ENCODE measurements at regions not wholly inside any gene's neighbourhood (a gene's known extent, or its start where the extent isn't known, plus 50 kb on each side); places are given as distances from the start of the nearest gene placed in this dataset.

DNA sequence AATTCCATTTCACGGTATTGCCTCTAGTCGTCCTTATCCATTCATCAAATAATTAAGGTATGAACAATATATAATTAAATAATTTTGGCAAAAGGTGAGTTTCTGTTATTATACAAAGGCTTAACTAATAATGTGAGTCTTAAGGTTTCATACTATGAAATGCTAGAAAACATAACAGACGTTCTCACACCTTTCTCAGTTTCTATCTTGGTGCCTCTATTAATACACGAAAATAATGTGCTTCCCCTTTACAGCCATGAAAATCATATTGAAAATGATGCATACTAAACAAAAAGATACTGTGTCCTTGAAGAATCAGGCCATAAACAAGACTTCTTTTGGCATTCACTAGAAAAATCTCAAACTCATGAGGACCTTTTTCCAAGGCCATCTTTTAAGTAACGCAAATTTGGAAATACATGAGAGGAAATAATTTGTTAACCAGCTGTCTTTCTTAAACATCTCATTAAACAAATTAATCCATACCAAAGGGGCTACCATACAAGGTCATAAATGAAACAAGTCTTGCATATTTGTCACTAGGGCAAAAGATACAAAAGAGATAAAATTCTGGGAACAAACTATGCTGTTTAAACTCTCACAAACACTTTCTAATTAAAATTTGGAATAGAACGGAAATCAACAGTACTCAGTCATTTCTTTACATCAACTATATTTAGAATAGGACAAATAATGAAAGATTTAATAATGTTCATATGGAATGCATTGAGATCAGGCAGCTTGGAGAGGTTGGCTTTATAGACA, 53.9 kb upstream of the CAV2 start:
- no peaks in the 10 kb centered on the region for H3F3A ChIP-seq (ENCODE audit: insufficient read depth, low read length)
- H3K9me3 ChIP-seq (replicated peaks; ENCODE audit: insufficient read depth, low read length) = no peaks in the 10 kb centered on the region
- H3K4me2 ChIP-seq (ENCODE audit: low read depth, low read length) = peak overlapping the region; percentile 23; the same call in 1 of the 2 replicates
- H3K27me3 ChIP-seq (replicated peaks; ENCODE audit: insufficient read depth, low read length) = no peaks in the 10 kb centered on the region
- no peak overlapping the region for H3K27ac ChIP-seq (ENCODE audit: low read length)
- 0 out of 2 replicates have a peak overlapping the region, but pooled peaks have one; percentile 1 for H2AFZ ChIP-seq (ENCODE audit: low read length)
- no peak overlapping the region for H3K4me3 ChIP-seq (ENCODE audit: low read length)
- H3K9me2 ChIP-seq (replicated peaks; ENCODE audit: insufficient read depth, low read length) = no peaks in the 10 kb centered on the region
- no peaks in the 10 kb centered on the region for H4K20me1 ChIP-seq (ENCODE audit: insufficient read depth, low read length)
- peak; percentile 12 for DNase-seq
- H3K4me1 ChIP-seq (ENCODE audit: low read length) = peaks cover 13% of the 10 kb centered on the region
- no peaks in the 10 kb centered on the region for H3K79me2 ChIP-seq (ENCODE audit: low read length)
- H3K36me3 ChIP-seq (replicated peaks; ENCODE audit: insufficient read depth, low read length) = no peaks in the 10 kb centered on the region
- TF ChIP-seq EZH2phosphoT487 (IDR thresholded peaks at IDR 0.05; ENCODE audit: low read length) = no peak
- TF ChIP-seq, protein P1, sequence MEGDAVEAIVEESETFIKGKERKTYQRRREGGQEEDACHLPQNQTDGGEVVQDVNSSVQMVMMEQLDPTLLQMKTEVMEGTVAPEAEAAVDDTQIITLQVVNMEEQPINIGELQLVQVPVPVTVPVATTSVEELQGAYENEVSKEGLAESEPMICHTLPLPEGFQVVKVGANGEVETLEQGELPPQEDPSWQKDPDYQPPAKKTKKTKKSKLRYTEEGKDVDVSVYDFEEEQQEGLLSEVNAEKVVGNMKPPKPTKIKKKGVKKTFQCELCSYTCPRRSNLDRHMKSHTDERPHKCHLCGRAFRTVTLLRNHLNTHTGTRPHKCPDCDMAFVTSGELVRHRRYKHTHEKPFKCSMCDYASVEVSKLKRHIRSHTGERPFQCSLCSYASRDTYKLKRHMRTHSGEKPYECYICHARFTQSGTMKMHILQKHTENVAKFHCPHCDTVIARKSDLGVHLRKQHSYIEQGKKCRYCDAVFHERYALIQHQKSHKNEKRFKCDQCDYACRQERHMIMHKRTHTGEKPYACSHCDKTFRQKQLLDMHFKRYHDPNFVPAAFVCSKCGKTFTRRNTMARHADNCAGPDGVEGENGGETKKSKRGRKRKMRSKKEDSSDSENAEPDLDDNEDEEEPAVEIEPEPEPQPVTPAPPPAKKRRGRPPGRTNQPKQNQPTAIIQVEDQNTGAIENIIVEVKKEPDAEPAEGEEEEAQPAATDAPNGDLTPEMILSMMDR (IDR thresholded peaks at IDR 0.05; ENCODE audit: low read length) = no peak
- no peak overlapping the region for H3K9ac ChIP-seq (ENCODE audit: low read length)

DNA sequence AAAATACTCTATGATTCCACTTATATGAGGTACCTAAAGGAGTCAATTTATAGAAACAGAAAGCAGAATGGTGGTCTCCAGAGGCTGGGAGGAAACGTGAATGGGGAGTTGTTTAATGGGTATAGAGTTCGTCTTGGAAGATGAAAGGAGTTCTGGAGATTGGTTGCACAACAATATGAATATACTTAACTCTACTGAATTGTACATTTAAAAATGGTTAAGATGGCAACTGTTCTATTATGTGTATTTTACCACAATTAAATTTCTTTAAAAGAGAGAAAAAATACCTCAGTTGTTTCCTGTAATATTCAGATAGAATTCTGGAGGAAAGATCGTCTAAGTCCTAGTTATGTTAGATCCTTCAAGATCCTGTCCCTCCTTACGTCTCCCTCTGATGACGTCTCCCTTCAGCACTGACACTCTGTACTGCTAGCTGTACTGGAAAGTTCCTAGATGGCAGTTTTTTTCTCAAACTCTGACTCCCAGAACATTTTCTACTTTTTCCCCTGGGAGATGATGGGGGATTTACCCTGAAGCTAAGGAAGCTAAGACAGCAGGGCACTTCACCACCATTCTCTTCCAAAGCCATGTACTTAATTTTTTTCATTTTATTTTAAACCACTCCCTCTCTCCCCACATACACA, 53.2 kb upstream of the CAV2 start:
- DNase-seq = no peak
- Histone ChIP-seq H3K27me3 (replicated peaks; ENCODE audit: insufficient read depth, low read length) (no peaks in the 10 kb centered on the region), H2AFZ (ENCODE audit: low read length) (no peak overlapping the region), H3K4me3 (ENCODE audit: low read length) (no peak overlapping the region), H3K9me2 (replicated peaks; ENCODE audit: insufficient read depth, low read length) (no peaks in the 10 kb centered on the region), H3K9me3 (replicated peaks; ENCODE audit: insufficient read depth, low read length) (no peaks in the 10 kb centered on the region), H3K36me3 (replicated peaks; ENCODE audit: insufficient read depth, low read length) (no peaks in the 10 kb centered on the region), H4K20me1 (ENCODE audit: insufficient read depth, low read length) (no peaks in the 10 kb centered on the region), H3K27ac (ENCODE audit: low read length) (no peak overlapping the region), H3K4me1 (ENCODE audit: low read length) (peaks cover 13% of the 10 kb centered on the region), H3K4me2 (ENCODE audit: low read depth, low read length) (peak overlapping the region; percentile 23; the same call in 1 of the 2 replicates), H3K79me2 (ENCODE audit: low read length) (no peaks in the 10 kb centered on the region), H3F3A (ENCODE audit: insufficient read depth, low read length) (no peaks in the 10 kb centered on the region), H3K9ac (ENCODE audit: low read length) (no peak overlapping the region)
- TF ChIP-seq EZH2phosphoT487 (IDR thresholded peaks at IDR 0.05; ENCODE audit: low read length) (no peak), EZH2 (optimal IDR thresholded peaks at IDR 0.05; ENCODE audit: low read depth, low read length) (no peak)
- TF ChIP-seq, protein P1 (IDR thresholded peaks at IDR 0.05; ENCODE audit: low read length) = no peak

DNA sequence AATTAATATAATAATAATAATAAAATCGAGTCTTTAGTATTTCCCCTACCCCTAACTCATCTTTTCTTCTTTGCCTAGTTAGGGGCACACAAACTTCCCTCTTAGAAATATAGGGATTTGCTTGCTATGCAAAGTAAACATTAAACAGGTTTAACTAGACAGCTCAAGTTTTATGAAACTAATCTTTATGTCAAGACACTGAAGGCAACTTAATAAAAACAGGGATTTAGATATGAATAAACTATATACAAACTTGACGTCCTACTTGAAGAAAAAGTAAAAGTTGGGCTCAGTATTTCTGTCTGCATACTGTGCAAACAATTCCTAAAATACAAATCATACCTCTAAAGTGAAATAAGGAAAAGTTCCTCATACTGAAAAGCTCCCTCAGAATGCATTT, 52.1 kb upstream of the CAV2 start:
- no peak overlapping the region for H3K27ac ChIP-seq (ENCODE audit: low read length)
- no peaks in the 10 kb centered on the region for H3K79me2 ChIP-seq (ENCODE audit: low read length)
- DNase-seq = no peak
- no peak overlapping the region for H2AFZ ChIP-seq (ENCODE audit: low read length)
- H3K4me3 ChIP-seq (ENCODE audit: low read length) = no peak overlapping the region
- H3K9me2 ChIP-seq (replicated peaks; ENCODE audit: insufficient read depth, low read length) = no peaks in the 10 kb centered on the region
- H3K9ac ChIP-seq (ENCODE audit: low read length) = no peak overlapping the region
- no peaks in the 10 kb centered on the region for H3K27me3 ChIP-seq (replicated peaks; ENCODE audit: insufficient read depth, low read length)
- no peak overlapping the region for H3K4me2 ChIP-seq (ENCODE audit: low read depth, low read length)
- no peaks in the 10 kb centered on the region for H3K36me3 ChIP-seq (replicated peaks; ENCODE audit: insufficient read depth, low read length)
- H4K20me1 ChIP-seq (ENCODE audit: insufficient read depth, low read length) = no peaks in the 10 kb centered on the region
- no peaks in the 10 kb centered on the region for H3F3A ChIP-seq (ENCODE audit: insufficient read depth, low read length)
- TF ChIP-seq, protein P1 (IDR thresholded peaks at IDR 0.05; ENCODE audit: low read length) = no peak
- no peak for TF ChIP-seq EZH2 (optimal IDR thresholded peaks at IDR 0.05; ENCODE audit: low read depth, low read length)
- TF ChIP-seq EZH2phosphoT487 (IDR thresholded peaks at IDR 0.05; ENCODE audit: low read length) = no peak
- H3K9me3 ChIP-seq (replicated peaks; ENCODE audit: insufficient read depth, low read length) = no peaks in the 10 kb centered on the region
- H3K4me1 ChIP-seq (ENCODE audit: low read length) = peaks cover 13% of the 10 kb centered on the region
